Endodermal cell (in vitro differentiated cells): ENCODE measurements at regions not wholly inside any gene's neighbourhood (a gene's known extent, or its start where the extent isn't known, plus 50 kb on each side); places are given as distances from the start of the nearest gene placed in this dataset.

Source experiments
- DNase-seq: peaks from one replicate; pipeline ENCODE4 v3.0.0-alpha.2; 2017
- H3K27ac ChIP-seq: 2 replicates; pipeline ENCODE4 v1.5.1; 2013; ENCODE audit warnings: mild to moderate bottlenecking, low read depth, low read length, moderate library complexity
- H3K27me3 ChIP-seq: 2 replicates; pipeline ENCODE4 v1.6.1; 2013; ENCODE audit warnings: mild to moderate bottlenecking, low read length, moderate library complexity; ENCODE audit not compliant: insufficient read depth, control insufficient read depth, poor library complexity, severe bottlenecking
- H3K36me3 ChIP-seq: 2 replicates; pipeline ENCODE4 v1.7.0; 2013; ENCODE audit warnings: mild to moderate bottlenecking, low read length, moderate library complexity; ENCODE audit not compliant: control insufficient read depth, insufficient read depth
- H3K4me1 ChIP-seq: one replicate; pipeline ENCODE4 v1.7.0; 2013; ENCODE audit warnings: low read length; ENCODE audit not compliant: control insufficient read depth, insufficient read depth
- H3K4me3 ChIP-seq: 2 replicates; pipeline ENCODE4 v1.5.1; 2013; ENCODE audit warnings: mild to moderate bottlenecking, low read length, moderate library complexity
- H3K9ac ChIP-seq: 2 replicates; pipeline ENCODE4 v1.6.1; 2013; ENCODE audit warnings: mild to moderate bottlenecking, low read length, moderate library complexity; ENCODE audit not compliant: poor library complexity, severe bottlenecking; ENCODE audit errors: extremely low read depth
- H3K9me3 ChIP-seq: 2 replicates; pipeline ENCODE4 v1.6.1; 2013; ENCODE audit warnings: mild to moderate bottlenecking, low read length, moderate library complexity; ENCODE audit not compliant: control insufficient read depth
- H3K27ac Mint-ChIP-seq: 2 replicates; pipeline ENCODE4 v1.8.0; 2020; ENCODE audit warnings: mixed read lengths
- H3K27me3 Mint-ChIP-seq: 2 replicates; pipeline ENCODE4 v1.8.0; 2021; ENCODE audit warnings: mild to moderate bottlenecking, mixed read lengths; ENCODE audit not compliant: insufficient read depth
- H3K36me3 Mint-ChIP-seq: 2 replicates; pipeline ENCODE4 v1.8.0; 2020; ENCODE audit warnings: low read depth, mixed read lengths
- H3K4me1 Mint-ChIP-seq: 2 replicates; pipeline ENCODE4 v1.8.0; 2020; ENCODE audit warnings: mixed read lengths
- H3K4me3 Mint-ChIP-seq: 2 replicates; pipeline ENCODE4 v1.8.0; 2020; ENCODE audit warnings: mild to moderate bottlenecking, moderate library complexity, mixed read lengths
- H3K9me3 Mint-ChIP-seq: 2 replicates; pipeline ENCODE4 v1.8.0; 2020; ENCODE audit warnings: mild to moderate bottlenecking, mixed read lengths
- CTCF ChIP-seq: fragments of 200-600 bp; sonication (generic); conservative IDR thresholded peaks from 2 replicates; pipeline ENCODE4 v1.5.0; 2021; ENCODE audit warnings: antibody characterized with exemption, mild to moderate bottlenecking
- WGBS, 2 experiments: methylation state at CpG; one replicate each; pipeline versions ENCODE4 v1.1.5 to v1.1.7; 2013; ENCODE audit warnings: missing lambda C conversion rate in 2 of 2, mixed read lengths in 1 of 2; ENCODE audit not compliant: insufficient coverage in 1 of 2, insufficient read length in 1 of 2; 5-methylcytosine and 5-hydroxymethylcytosine counted together

- Mint-ChIP-seq H3K4me1 (peaks cover 11% of the 10 kb centered on the region), H3K9me3 (peaks cover 2% of the 10 kb centered on the region), H3K4me3 (no peak overlapping the region), H3K27me3 (no peaks in the 10 kb centered on the region), H3K36me3 (no peaks in the 10 kb centered on the region), H3K27ac (peak overlapping the region; percentile 8)
- Histone ChIP-seq H3K4me1 (no peaks in the 10 kb centered on the region), H3K36me3 (no peaks in the 10 kb centered on the region), H3K4me3 (no peak overlapping the region), H3K9me3 (no peaks in the 10 kb centered on the region), H3K9ac (peak overlapping the region; percentile 28), H3K27ac (no peak overlapping the region), H3K27me3 (no peaks in the 10 kb centered on the region)
- TF ChIP-seq CTCF = no peak
- DNase-seq = no peak
- WGBS, 2 experiments = 73 to 100% methylated on average over 2 of the region's 2 CpGs
These were observed 319.3 kb upstream of the ATP10A start for GRCh38 chr15:26182441-26182840.

- Histone ChIP-seq H3K4me1 (no peaks in the 10 kb centered on the region), H3K4me3 (no peak overlapping the region), H3K27me3 (no peaks in the 10 kb centered on the region), H3K36me3 (no peaks in the 10 kb centered on the region), H3K9ac (no peak overlapping the region), H3K9me3 (no peaks in the 10 kb centered on the region), H3K27ac (no peak overlapping the region)
- no peaks in the 10 kb centered on the region for H3K36me3 Mint-ChIP-seq
- H3K9me3 Mint-ChIP-seq = peaks cover 2% of the 10 kb centered on the region
- DNase-seq = peak; percentile 88
- peaks cover 11% of the 10 kb centered on the region for H3K4me1 Mint-ChIP-seq
- H3K4me3 Mint-ChIP-seq = no peak overlapping the region
- H3K27ac Mint-ChIP-seq = no peak overlapping the region
- 42 to 52% methylated on average over 5 to 6 of the region's 6 CpGs for WGBS, 2 experiments
- TF ChIP-seq CTCF = peak; percentile 82
- H3K27me3 Mint-ChIP-seq = no peaks in the 10 kb centered on the region
These were observed 316.8 kb upstream of the ATP10A start for GRCh38 chr15:26179906-26180305.

DNA sequence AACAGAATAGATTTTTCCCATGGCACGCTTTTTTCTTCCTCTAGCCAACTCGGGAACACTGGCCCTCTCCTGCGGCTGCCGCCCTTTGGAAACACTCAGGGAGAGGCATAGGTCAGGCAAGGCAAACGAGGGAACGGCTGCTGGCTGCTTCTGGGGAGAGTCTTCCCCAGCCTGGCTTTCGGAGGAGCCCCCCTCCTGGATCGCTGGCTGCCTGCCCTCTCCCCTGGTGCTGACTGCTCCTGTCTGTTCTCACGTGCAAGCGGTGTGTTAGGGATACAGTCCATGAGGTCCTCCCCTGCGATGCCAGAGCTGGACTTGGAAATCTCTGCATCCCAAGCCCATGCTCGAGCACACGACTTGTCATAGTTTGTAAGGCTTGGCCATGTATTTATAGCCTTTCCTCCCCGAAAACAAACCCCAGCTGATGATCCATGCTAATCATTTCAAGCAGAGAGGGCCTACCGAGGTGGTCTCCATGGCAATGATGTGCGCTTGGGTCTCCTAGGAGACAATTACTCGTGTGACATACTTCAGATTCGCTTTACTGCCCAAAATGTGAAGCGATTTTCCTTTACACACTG lies 315.6 kb upstream of the ATP10A start:
- no peak for TF ChIP-seq CTCF
- no peak overlapping the region for H3K27ac Mint-ChIP-seq
- H3K4me3 Mint-ChIP-seq = no peak overlapping the region
- H3K36me3 Mint-ChIP-seq = no peaks in the 10 kb centered on the region
- H3K9me3 Mint-ChIP-seq = peaks cover 2% of the 10 kb centered on the region
- H3K9me3 ChIP-seq = no peaks in the 10 kb centered on the region
- peaks cover 11% of the 10 kb centered on the region for H3K4me1 Mint-ChIP-seq
- H3K36me3 ChIP-seq = no peaks in the 10 kb centered on the region
- H3K27me3 ChIP-seq = no peaks in the 10 kb centered on the region
- WGBS, 2 experiments = 68 to 84% methylated on average over 8 to 19 of the region's 19 CpGs
- no peak overlapping the region for H3K9ac ChIP-seq
- no peak overlapping the region for H3K4me3 ChIP-seq
- no peaks in the 10 kb centered on the region for H3K4me1 ChIP-seq
- no peaks in the 10 kb centered on the region for H3K27me3 Mint-ChIP-seq
- no peak for DNase-seq
- H3K27ac ChIP-seq = peak overlapping the region; percentile 8
